GM12865 (cell line): ENCODE measurements at regions not wholly inside any gene's neighbourhood (a gene's known extent, or its start where the extent isn't known, plus 50 kb on each side); places are given as distances from the start of the nearest gene placed in this dataset.

Source experiments
- DNase-seq: peaks from one replicate; pipeline ENCODE4 v3.0.0; 2010; ENCODE audit warnings: low read depth
- H3K4me3 ChIP-seq: 2 replicates; pipeline ENCODE4 v1.5.1; 2011; ENCODE audit warnings: mild to moderate bottlenecking, low read depth, low read length, control low read depth
- TF ChIP-seq, protein P1 (sequence below): IDR thresholded peaks from 2 replicates; pipeline ENCODE4 v1.5.1; 2011; ENCODE audit warnings: low read length, control low read depth, low read depth, inconsistent platforms; ENCODE audit not compliant: insufficient read depth; ENCODE audit errors: missing control alignments

DNA sequence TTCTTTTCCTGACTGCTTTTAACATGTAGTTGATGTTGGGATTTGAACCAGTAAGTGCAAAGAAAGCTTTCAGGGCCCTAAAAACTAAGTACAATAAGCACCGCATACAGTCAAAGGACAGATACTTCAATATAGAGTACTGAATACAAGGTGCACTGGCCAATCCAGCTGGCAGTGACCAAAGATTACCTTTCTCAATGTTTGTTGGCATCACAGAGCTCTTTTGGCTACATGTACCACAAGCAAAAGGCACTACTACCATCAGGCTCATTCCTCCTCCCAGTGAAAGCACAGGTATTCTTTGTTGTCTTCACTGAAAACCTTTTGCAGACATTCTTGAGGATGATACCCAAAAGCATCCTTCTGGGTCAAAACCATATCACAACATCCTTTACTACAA, 65.2 kb upstream of the ZCCHC13 start:
- DNase-seq, result no peak
- no peak overlapping the region for H3K4me3 ChIP-seq
- TF ChIP-seq, protein P1, sequence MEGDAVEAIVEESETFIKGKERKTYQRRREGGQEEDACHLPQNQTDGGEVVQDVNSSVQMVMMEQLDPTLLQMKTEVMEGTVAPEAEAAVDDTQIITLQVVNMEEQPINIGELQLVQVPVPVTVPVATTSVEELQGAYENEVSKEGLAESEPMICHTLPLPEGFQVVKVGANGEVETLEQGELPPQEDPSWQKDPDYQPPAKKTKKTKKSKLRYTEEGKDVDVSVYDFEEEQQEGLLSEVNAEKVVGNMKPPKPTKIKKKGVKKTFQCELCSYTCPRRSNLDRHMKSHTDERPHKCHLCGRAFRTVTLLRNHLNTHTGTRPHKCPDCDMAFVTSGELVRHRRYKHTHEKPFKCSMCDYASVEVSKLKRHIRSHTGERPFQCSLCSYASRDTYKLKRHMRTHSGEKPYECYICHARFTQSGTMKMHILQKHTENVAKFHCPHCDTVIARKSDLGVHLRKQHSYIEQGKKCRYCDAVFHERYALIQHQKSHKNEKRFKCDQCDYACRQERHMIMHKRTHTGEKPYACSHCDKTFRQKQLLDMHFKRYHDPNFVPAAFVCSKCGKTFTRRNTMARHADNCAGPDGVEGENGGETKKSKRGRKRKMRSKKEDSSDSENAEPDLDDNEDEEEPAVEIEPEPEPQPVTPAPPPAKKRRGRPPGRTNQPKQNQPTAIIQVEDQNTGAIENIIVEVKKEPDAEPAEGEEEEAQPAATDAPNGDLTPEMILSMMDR, result no peak

DNA sequence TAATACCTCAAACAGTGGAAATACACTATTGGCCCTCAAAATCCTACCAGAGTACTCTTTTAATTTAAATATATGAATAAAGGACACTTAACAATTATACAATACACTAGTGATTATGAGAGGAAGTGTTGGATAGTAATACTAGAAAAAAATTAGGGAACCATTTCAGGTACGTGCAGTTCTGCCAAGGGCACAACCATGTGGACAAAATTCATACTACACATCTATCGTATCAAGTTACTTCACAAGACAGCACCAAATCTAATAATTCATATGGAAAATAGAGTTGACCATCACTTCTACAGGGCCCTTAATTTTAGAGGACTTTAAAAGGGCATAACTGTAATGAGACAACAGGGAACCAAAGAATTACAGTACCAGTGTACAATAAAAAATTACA, 69.2 kb upstream of the ZCCHC13 start:
- TF ChIP-seq, protein P1, result no peak
- no peak for DNase-seq
- H3K4me3 ChIP-seq, result no peak overlapping the region

DNA sequence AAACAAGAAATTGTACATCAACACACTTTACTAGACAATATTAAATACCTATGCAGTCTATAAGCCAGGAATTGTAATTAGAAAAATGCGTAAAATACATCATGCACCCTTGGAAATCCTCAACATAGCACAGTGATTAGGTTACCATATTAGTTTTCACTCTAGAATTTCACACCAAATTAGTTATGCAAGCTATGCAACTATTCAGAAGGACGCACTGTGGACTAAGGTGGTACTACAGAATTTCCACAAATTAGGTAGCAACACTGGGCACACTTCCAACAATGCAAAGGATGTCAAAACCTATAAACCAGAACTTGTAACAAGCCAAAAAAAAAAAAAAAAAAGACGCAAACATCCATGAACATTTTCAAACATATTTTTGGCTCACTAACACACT, 71.1 kb upstream of the ZCCHC13 start:
- peak; percentile 4 for DNase-seq
- TF ChIP-seq, protein P1, result no peak

DNA sequence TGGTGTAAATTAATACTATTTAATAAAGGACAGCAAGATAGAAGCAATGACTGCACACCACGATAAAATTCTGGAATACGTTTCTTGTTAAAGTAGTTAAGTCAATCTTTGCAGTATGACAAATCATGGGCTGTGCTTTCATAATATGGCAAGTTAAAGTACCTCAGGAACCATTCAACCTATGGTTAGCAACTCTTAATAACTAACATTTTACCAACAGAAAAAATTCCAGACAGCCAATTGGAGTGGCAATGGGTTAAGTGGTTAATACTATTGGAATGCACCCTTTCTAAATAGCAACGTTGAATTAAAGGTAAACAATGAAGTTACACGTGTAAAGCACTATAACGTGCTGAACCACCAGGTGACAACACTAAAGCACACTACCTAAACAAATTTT, 72.4 kb upstream of the ZCCHC13 start:
- DNase-seq, result no peak
- no peak overlapping the region for H3K4me3 ChIP-seq
- TF ChIP-seq, protein P1, result no peak

More for the DNA sequence above, 71.1 kb upstream of the ZCCHC13 start:
- no peak overlapping the region for H3K4me3 ChIP-seq

DNA sequence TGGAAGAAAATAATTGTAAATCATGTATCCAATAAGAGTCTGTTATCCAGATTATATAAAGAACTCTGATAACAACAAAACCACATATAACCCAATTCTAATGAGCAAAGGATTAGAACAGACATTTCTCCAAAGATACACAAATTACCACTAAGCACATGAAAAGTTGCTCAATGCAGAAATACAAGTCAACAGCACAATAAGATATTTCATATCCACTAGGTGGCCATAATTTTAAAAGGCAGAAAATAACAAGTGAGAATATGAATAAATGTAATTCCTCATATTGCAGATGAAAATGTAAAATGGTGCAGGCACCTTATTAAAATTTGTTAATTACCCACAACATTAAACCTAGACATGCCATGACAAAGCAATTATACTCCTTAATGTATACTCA, 73.9 kb upstream of the ZCCHC13 start:
- TF ChIP-seq, protein P1, result no peak
- H3K4me3 ChIP-seq, result no peak overlapping the region
- DNase-seq, result no peak

DNA sequence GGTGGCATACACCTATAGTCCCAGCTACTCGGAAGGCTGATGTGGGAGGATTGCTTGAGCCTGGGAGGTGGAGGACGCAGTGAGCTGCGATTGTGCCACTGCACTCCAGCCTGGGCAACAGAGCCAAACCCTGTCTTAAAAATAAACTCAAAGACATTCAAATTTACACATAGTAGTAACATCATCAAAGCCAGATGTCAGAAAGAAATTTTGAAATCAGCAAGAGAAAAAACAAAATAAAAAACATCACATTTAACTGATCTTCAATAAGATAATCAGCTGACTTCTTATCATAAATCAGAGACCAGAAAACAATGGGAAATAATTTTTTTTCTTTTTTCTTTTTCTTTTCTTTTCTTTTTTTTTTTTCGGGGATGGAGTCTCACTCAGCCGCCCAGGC, 78.9 kb upstream of the ZCCHC13 start:
- TF ChIP-seq, protein P1, result no peak
- no peak overlapping the region for H3K4me3 ChIP-seq
- DNase-seq, result no peak

DNA sequence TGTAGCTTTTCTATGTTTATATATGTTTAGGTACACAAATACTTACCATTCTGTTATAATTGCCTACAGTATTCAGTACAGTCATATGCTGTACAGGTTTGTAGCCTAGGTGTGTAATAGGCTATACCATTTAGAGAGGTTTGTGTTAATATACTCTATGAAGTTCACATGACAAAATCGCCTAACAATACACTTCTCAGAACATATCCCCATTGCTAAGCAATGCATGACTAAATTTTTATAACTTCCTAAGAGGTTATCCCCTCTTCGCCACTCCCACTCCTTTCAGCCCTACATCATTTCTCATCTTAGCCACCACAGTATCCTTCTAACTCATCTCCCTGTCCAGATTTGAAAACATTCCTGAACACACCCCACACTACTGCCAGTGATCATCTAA, 83.7 kb upstream of the ZCCHC13 start:
- no peak for DNase-seq
- TF ChIP-seq, protein P1, result no peak
- no peak overlapping the region for H3K4me3 ChIP-seq
